ENCODE measurements at regions not wholly inside any gene's neighbourhood (a gene's known extent, or its start where the extent isn't known, plus 50 kb on each side); places are given as distances from the start of the nearest gene placed in this dataset.

- no peaks in the 10 kb centered on the region for H3K27me3 ChIP-seq (ENCODE audit: control insufficient read depth in 2 of 2, insufficient read depth in 2 of 2, low read length in 2 of 2)
- no peak overlapping the region for H3K4me2 ChIP-seq (ENCODE audit: insufficient read depth, low read length)
- no peaks in the 10 kb centered on the region for H3K4me1 ChIP-seq (ENCODE audit: control insufficient read depth, extremely low read depth, insufficient read depth, low read length)
- H3K9me1 ChIP-seq (replicated peaks; ENCODE audit: control insufficient read depth, extremely low read depth, insufficient read depth, low read length), result no peaks in the 10 kb centered on the region
- ChIA-PET POLR2A (no interaction called here), CTCF (interaction anchor here (1.0 kb wide), 1 partner anchor 12 kb away, joined by 3 read pairs; no protein-coding TSS in a partner anchor)
- H4K20me1 ChIP-seq (replicated peaks; ENCODE audit: control insufficient read depth, extremely low read depth, insufficient read depth, low read length), result no peaks in the 10 kb centered on the region
- DNase-seq (ENCODE audit: low read depth, low spot score) (no peak), FAIRE-seq (no peak)
- H3K79me2 ChIP-seq (ENCODE audit: control insufficient read depth, insufficient read depth, low read length), result no peaks in the 10 kb centered on the region
- no TSS peak for BruUV-seq (replicated peaks)
- H3K9me3 ChIP-seq (replicated peaks; ENCODE audit: control insufficient read depth, insufficient read depth, low read length), result no peaks in the 10 kb centered on the region
- no peak overlapping the region for H3K9ac ChIP-seq (replicated peaks; ENCODE audit: extremely low read depth, insufficient read depth, low read length)
- intact Hi-C loops (cut with micrococcal nuclease) (no loop called here), dilution Hi-C loops (cut with MboI; ENCODE audit: extremely low pct_ligation_motif_present, low sequenced_read_pairs) (no loop called here)
- no peak overlapping the region for H3K4me3 ChIP-seq (replicated peaks in 1 of 3; ENCODE audit: insufficient read depth in 1 of 3, low read depth in 1 of 3, low read length in 3 of 3)
- no peak for TF ChIP-seq POLR2AphosphoS5 (IDR thresholded peaks at IDR 0.05; ENCODE audit: insufficient read depth, low read depth, low read length)
- TF ChIP-seq EZH2 (IDR thresholded peaks at IDR 0.05; ENCODE audit: borderline replicate concordance, low read depth, low read length, severe bottlenecking), result no peak
- no peak for TF ChIP-seq FOS (IDR thresholded peaks at IDR 0.05; ENCODE audit: borderline replicate concordance, insufficient read depth, low read length)
- TF ChIP-seq POLR2A (IDR thresholded peaks at IDR 0.05; ENCODE audit: low read depth, low read length), result no peak
- TF ChIP-seq, protein P1, sequence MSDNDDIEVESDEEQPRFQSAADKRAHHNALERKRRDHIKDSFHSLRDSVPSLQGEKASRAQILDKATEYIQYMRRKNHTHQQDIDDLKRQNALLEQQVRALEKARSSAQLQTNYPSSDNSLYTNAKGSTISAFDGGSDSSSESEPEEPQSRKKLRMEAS (IDR thresholded peaks at IDR 0.05; ENCODE audit: insufficient read depth, insufficient read length), result no peak
- TF ChIP-seq CTCF (IDR thresholded peaks at IDR 0.05; ENCODE audit: extremely low read depth in 1 of 2, insufficient read depth in 1 of 2, low read depth in 1 of 2, low read length in 2 of 2), result no peak
- TF ChIP-seq MYC (IDR thresholded peaks at IDR 0.05; ENCODE audit: low read depth, low read length), result no peak
- TF ChIP-seq GATA2 (IDR thresholded peaks at IDR 0.05; ENCODE audit: insufficient read depth, insufficient read length, low read depth, low read length), result no peak
- TF ChIP-seq JUN (IDR thresholded peaks at IDR 0.05; ENCODE audit: borderline replicate concordance, insufficient read depth, insufficient read length, low read depth), result no peak
- no peaks in the 10 kb centered on the region for H3K36me3 ChIP-seq (ENCODE audit: control insufficient read depth in 2 of 2, extremely low read depth in 1 of 2, insufficient read depth in 2 of 2, low read length in 2 of 2)
- no peak overlapping the region for H3K27ac ChIP-seq (ENCODE audit: insufficient read depth, low read depth, low read length)
- no peak overlapping the region for H2AFZ ChIP-seq (ENCODE audit: low read depth, low read length)
Measured at GRCh38 chr15:97470417-97470816, 490.1 kb upstream of the ARRDC4 start.

Measured in endothelial cell of umbilical vein (primary cell).